PFSK-1 (cell line): ENCODE measurements at regions not wholly inside any gene's neighbourhood (a gene's known extent, or its start where the extent isn't known, plus 50 kb on each side); places are given as distances from the start of the nearest gene placed in this dataset.

Source experiments
- FOXP2 ChIP-seq: optimal IDR thresholded peaks from 2 replicates; pipeline ENCODE3; 2011; ENCODE audit warnings: borderline replicate concordance, control low read depth, inconsistent platforms; ENCODE audit not compliant: insufficient read depth; ENCODE audit errors: extremely low read length, extremely low read depth
- REST ChIP-seq, 2 experiments: IDR thresholded peaks; 2 replicates each; pipeline versions ENCODE4 v1.6.1 to v1.8.0; 2011 to 2012; ENCODE audit warnings: low read depth in 2 of 2, low read length in 2 of 2, control low read depth in 1 of 2, inconsistent platforms in 1 of 2, mild to moderate bottlenecking in 1 of 2, moderate library complexity in 1 of 2; ENCODE audit not compliant: insufficient read depth in 1 of 2
- SIN3A ChIP-seq: IDR thresholded peaks from 2 replicates; pipeline ENCODE4 v1.6.1; 2012; ENCODE audit warnings: mild to moderate bottlenecking, low read length, moderate library complexity, borderline replicate concordance; ENCODE audit not compliant: insufficient read depth
- TAF1 ChIP-seq: IDR thresholded peaks from 2 replicates; pipeline ENCODE4 v1.6.1; 2012; ENCODE audit warnings: low read length, control low read depth, borderline replicate concordance; ENCODE audit not compliant: insufficient read depth

DNA sequence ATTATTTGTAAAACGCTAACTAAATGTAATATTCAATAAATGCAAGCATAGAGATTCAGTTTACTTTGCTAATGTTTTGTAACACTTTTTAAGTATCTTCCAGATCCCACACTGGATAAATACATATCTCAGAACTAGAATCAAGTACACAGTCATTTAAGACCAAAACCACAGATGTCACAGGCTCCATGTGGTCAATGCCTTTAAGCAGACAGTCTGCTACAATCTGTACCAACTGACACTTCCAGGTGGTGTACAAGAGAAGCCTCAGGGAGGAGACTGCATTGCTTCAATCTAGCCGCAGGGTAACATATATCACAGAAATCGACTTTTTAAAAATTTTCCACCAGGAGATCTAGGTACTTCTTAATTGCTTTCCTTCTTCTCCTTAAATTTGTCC lies 229.6 kb upstream of the DIAPH2 start:
- TF ChIP-seq FOXP2 (no peak), SIN3A (no peak), TAF1 (no peak), REST (IDR thresholded peaks at IDR 0.05; ENCODE audit: insufficient read depth in 1 of 2, low read depth in 2 of 2, low read length in 2 of 2) (no peak)
